Subcutaneous abdominal adipose tissue (tissue), 5 donors: ENCODE measurements at regions not wholly inside any gene's neighbourhood (a gene's known extent, or its start where the extent isn't known, plus 50 kb on each side); places are given as distances from the start of the nearest gene placed in this dataset.
A peak's percentile ranks its signal among the peaks of the same experiment; 100 is the strongest.
"Not testable (repeated sequence)": the region's sequence is repeated elsewhere in the genome, so short reads cannot be mapped to it uniquely, and the experiment has no call there.

Experiments
- H3K27ac ChIP-seq: one replicate; pipeline ENCODE4 v1.7.0; 2013; ENCODE audit warnings: low read depth, mild to moderate bottlenecking, inconsistent platforms, low read length, moderate library complexity
- H3K27me3 ChIP-seq, 5 donors: one replicate each; pipeline ENCODE4 v1.7.0; 2013; ENCODE audit warnings: low read length in 5 of 5, inconsistent platforms in 1 of 5; ENCODE audit not compliant: control insufficient read depth in 5 of 5, insufficient read depth in 4 of 5
- H3K36me3 ChIP-seq, 5 donors: one replicate each; pipeline ENCODE4 v1.7.0; 2013; ENCODE audit warnings: low read length in 5 of 5; ENCODE audit not compliant: control insufficient read depth in 5 of 5, insufficient read depth in 5 of 5
- H3K4me1 ChIP-seq, 5 donors: one replicate each; pipeline ENCODE4 v1.7.0; 2013; ENCODE audit warnings: low read length in 5 of 5, mild to moderate bottlenecking in 3 of 5, moderate library complexity in 1 of 5; ENCODE audit not compliant: control insufficient read depth in 5 of 5, insufficient read depth in 5 of 5
- H3K4me3 ChIP-seq, 5 donors: one replicate each; pipeline ENCODE4 v1.7.0; 2013; ENCODE audit warnings: low read length in 5 of 5, low read depth in 1 of 5
- H3K9ac ChIP-seq, 5 donors: one replicate each; pipeline ENCODE4 v1.7.0; 2013; ENCODE audit warnings: low read length in 5 of 5, mild to moderate bottlenecking in 4 of 5, moderate library complexity in 3 of 5
- H3K9me3 ChIP-seq, 5 donors: one replicate each; pipeline ENCODE4 v1.7.0; 2013; ENCODE audit warnings: low read length in 5 of 5; ENCODE audit not compliant: control insufficient read depth in 5 of 5
- donor health status: healthy.
- donor health status: healthy.
- donor health status: healthy.
- donor health status: healthy.
- donor health status: healthy.

DNA sequence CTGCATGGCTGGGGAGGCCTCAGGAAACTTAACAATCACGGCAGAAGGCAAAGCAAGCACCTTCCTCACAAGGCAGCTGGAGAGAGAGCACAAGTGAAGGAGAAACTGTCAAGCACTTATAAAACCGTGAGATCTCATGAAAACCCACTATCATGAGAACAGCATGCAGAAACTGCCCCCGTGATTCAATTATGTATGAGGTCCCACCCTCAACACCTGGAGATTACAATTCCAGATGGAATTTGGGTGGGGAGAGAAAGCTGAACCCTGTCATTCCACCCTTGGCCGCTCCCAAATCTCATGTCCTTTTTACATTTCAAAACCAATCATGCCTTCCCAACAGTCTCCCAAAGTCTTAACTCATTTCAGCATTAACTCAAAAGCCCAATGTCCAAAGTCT is 107.2 kb upstream of the ECI2 start:
- Histone ChIP-seq H3K9me3 (peaks cover 0 to 6% (median 4%) of the 10 kb centered on the region in 5 donors), H3K4me3 (no peak overlapping the region), H3K27me3 (no peaks in the 10 kb centered on the region), H3K36me3 (no peaks in the 10 kb centered on the region), H3K4me1 (no peaks in the 10 kb centered on the region), H3K9ac (no peak overlapping the region), H3K27ac (no peak overlapping the region)

DNA sequence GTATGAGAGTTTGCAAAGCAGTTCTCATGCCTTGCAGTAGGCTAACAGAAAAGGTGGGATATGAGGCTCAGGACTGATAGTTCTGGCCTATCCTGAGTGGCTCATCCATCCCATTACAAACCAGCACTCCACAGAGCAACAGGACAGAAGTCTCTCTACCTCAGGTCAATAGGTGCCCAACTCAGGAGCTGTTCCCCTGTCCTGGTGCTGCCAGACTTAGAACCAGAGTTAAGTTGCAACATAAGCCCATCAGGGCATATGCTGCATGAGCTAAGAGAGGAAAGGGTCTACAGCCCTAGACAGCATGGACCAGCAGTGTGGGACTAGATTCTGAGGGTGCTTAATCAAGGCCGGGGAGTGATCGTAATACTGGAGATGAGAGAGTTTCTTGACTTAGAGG is 104.8 kb upstream of the ECI2 start:
- H3K9ac ChIP-seq, result no peak overlapping the region
- H3K4me3 ChIP-seq, result no peak overlapping the region
- H3K27ac ChIP-seq, result no peak overlapping the region
- H3K36me3 ChIP-seq, result no peaks in the 10 kb centered on the region
- H3K4me1 ChIP-seq, result peaks cover 0 to 10% (median 4%) of the 10 kb centered on the region in 5 donors
- no peaks in the 10 kb centered on the region for H3K27me3 ChIP-seq
- peaks cover 0 to 6% (median 4%) of the 10 kb centered on the region in 5 donors for H3K9me3 ChIP-seq

- H3K9ac ChIP-seq, result no peak overlapping the region
- H3K27me3 ChIP-seq, result no peaks in the 10 kb centered on the region
- no peaks in the 10 kb centered on the region for H3K36me3 ChIP-seq
- H3K27ac ChIP-seq, result no peak overlapping the region
- H3K4me3 ChIP-seq, result no peak overlapping the region
- no peaks in the 10 kb centered on the region for H3K9me3 ChIP-seq
- H3K4me1 ChIP-seq, result peaks cover 2 to 28% (median 18%) of the 10 kb centered on the region in 5 donors
These were observed 89.9 kb upstream of the ECI2 start for GRCh38 chr6:4225161-4225872.

- Histone ChIP-seq H3K27ac (no peak overlapping the region), H3K4me3 (no peak overlapping the region), H3K9me3 (no peaks in the 10 kb centered on the region), H3K9ac (no peak overlapping the region), H3K4me1 (peaks cover 2 to 37% (median 22%) of the 10 kb centered on the region in 5 donors), H3K27me3 (no peaks in the 10 kb centered on the region), H3K36me3 (no peaks in the 10 kb centered on the region)
These were observed 88.9 kb upstream of the ECI2 start for GRCh38 chr6:4224067-4224978.

DNA sequence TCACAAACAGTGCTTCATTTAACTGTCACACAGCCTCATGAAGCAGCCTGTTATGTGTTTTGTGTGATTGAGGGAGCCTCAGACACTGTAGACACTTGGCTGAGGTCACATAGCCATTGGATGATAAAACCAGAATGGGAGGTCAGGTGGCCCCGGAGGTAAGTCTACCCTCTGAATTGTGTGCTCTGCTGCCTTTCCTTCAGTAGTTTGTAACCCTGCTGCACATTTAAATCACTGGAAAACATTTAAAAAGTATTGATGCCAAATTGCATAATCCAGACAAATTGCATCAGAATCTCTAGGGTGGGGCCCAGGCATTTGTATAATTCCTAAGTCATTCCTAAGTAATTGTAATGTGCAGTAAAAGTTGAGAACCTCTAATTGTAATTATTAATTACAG is 85.2 kb upstream of the ECI2 start:
- H3K27me3 ChIP-seq, result no peaks in the 10 kb centered on the region
- no peaks in the 10 kb centered on the region for H3K36me3 ChIP-seq
- no peaks in the 10 kb centered on the region for H3K9me3 ChIP-seq
- no peak overlapping the region for H3K27ac ChIP-seq
- H3K4me3 ChIP-seq, result peak overlapping the region in 1 of 5 donors; percentile 23
- H3K9ac ChIP-seq, result no peak overlapping the region
- H3K4me1 ChIP-seq, result peaks cover 2 to 54% (median 25%) of the 10 kb centered on the region in 5 donors

- H3K9me3 ChIP-seq, H3K36me3 ChIP-seq, H3K9ac ChIP-seq, H3K4me3 ChIP-seq, H3K27me3 ChIP-seq, H3K27ac ChIP-seq: not testable (repeated sequence)
- peaks cover 2 to 62% (median 25%) of the 10 kb centered on the region in 5 donors for H3K4me1 ChIP-seq
These were observed 83.4 kb upstream of the ECI2 start for GRCh38 chr6:4218619-4219317.

GRCh38 chr6:4212588-4212987 is 77.2 kb upstream of the ECI2 start:
- Histone ChIP-seq H3K27ac (peak overlapping the region; percentile 75), H3K4me3 (no peak overlapping the region), H3K36me3 (no peaks in the 10 kb centered on the region), H3K9me3 (peaks cover 0 to 5% (median 4%) of the 10 kb centered on the region in 5 donors), H3K9ac (no peak overlapping the region), H3K27me3 (no peaks in the 10 kb centered on the region), H3K4me1 (peaks cover 0 to 65% (median 35%) of the 10 kb centered on the region in 5 donors)

DNA sequence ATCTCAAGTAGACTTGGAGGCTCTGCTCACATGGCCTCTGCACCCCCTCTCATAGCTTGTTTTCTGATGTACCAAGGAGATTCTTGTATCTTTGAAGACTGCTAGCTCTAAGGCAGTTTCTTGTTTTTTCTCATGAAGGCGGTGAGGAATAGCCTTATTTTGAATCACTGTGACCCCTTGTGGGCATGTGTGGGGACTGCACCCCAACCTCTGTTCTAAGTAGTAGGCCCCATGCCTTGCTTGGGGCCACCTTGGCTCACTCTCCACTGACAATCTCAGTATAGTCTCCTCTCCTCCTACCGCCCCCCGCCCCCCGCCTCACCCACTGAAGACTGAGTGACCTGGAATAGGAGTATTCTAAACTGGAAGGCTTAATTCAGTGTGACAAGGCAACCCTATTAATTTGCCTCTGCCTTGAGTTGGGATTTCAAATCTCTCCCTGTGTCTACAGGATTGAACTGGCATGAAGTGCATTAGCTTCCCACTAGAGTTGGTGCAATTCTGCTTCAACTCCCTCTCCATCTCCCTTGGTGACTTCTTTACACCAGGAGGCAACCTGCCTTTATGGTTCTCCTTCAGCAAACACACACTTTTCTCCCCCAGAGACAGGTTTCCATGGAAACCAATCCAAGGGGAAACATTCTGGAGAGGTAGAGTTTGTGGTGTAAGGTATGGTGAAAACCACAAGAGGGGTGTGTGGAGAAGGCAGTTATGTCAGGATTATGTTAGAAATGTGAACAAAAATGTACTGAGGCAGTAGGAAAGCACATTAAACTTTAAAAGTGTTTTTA is 75.4 kb upstream of the ECI2 start:
- Histone ChIP-seq H3K4me3 (no peak overlapping the region), H3K9ac (no peak overlapping the region), H3K27me3 (no peaks in the 10 kb centered on the region), H3K36me3 (no peaks in the 10 kb centered on the region), H3K4me1 (peaks cover 0 to 53% (median 35%) of the 10 kb centered on the region in 5 donors), H3K27ac (no peak overlapping the region), H3K9me3 (peaks cover 0 to 5% (median 4%) of the 10 kb centered on the region in 5 donors)

- Histone ChIP-seq H3K9ac (no peak overlapping the region), H3K27me3 (no peaks in the 10 kb centered on the region), H3K4me3 (no peak overlapping the region), H3K27ac (no peak overlapping the region), H3K9me3 (peaks cover 0 to 5% (median 3%) of the 10 kb centered on the region in 5 donors), H3K4me1 (peaks cover 0 to 36% (median 19%) of the 10 kb centered on the region in 5 donors), H3K36me3 (no peaks in the 10 kb centered on the region)
These were observed 73.8 kb upstream of the ECI2 start for GRCh38 chr6:4209196-4209595.
